Endometrium (tissue), 2 donors: ENCODE measurements at regions not wholly inside any gene's neighbourhood (a gene's known extent, or its start where the extent isn't known, plus 50 kb on each side); places are given as distances from the start of the nearest gene placed in this dataset.
"Not testable (repeated sequence)": the region's sequence is repeated elsewhere in the genome, so short reads cannot be mapped to it uniquely, and the experiment has no call there.

Source experiments
- FAIRE-seq: peaks from 2 replicates; lab custom pipeline; 2012; peaks lifted over from hg19 to GRCh38; lab: Jason Lieb, UNC
- donor health status: control.
- donor health status: control.

GRCh38 chr20:17835240-17835933, 133.2 kb downstream of the SNX5 start:
- no peak for FAIRE-seq

GRCh38 chr20:17834804-17835203, 133.8 kb downstream of the SNX5 start:
- no peak for FAIRE-seq

GRCh38 chr20:17833036-17833674, 133.4 kb downstream of the BANF2 start:
- no peak for FAIRE-seq

- FAIRE-seq: no peak
Measured at GRCh38 chr20:17832236-17832915, 132.6 kb downstream of the BANF2 start.

GRCh38 chr20:17828598-17829144, 128.9 kb downstream of the BANF2 start:
- no peak for FAIRE-seq

GRCh38 chr20:17827759-17828559, 128.2 kb downstream of the BANF2 start:
- FAIRE-seq: no peak

- no peak for FAIRE-seq
Measured at GRCh38 chr20:17827079-17827478, 127.3 kb downstream of the BANF2 start.

GRCh38 chr20:17825960-17826843, 126.4 kb downstream of the BANF2 start:
- no peak for FAIRE-seq

- no peak for FAIRE-seq
Measured at GRCh38 chr20:17825252-17825959, 125.6 kb downstream of the BANF2 start.

GRCh38 chr20:17824676-17825251, 125.0 kb downstream of the BANF2 start:
- no peak for FAIRE-seq

- FAIRE-seq: no peak
Measured at GRCh38 chr20:17823409-17824144, 123.8 kb downstream of the BANF2 start.

GRCh38 chr20:17822540-17823408, 123.0 kb downstream of the BANF2 start:
- no peak for FAIRE-seq

GRCh38 chr20:17822039-17822438, 122.3 kb downstream of the BANF2 start:
- peak; percentile 31 for FAIRE-seq

GRCh38 chr20:17821606-17822005, 121.8 kb downstream of the BANF2 start:
- not testable (repeated sequence) for FAIRE-seq

- FAIRE-seq: no peak
Measured at GRCh38 chr20:17819395-17820093, 119.8 kb downstream of the BANF2 start.

- no peak for FAIRE-seq
Measured at GRCh38 chr20:17818187-17818586, 118.4 kb downstream of the BANF2 start.

GRCh38 chr20:17816804-17817587, 117.2 kb downstream of the BANF2 start:
- no peak for FAIRE-seq
